Vagina (tissue), 2 donors: ENCODE measurements at regions not wholly inside any gene's neighbourhood (a gene's known extent, or its start where the extent isn't known, plus 50 kb on each side); places are given as distances from the start of the nearest gene placed in this dataset.

ENCODE experiments used
- DNase-seq, 2 donors: peaks; one replicate each; pipeline ENCODE4 v3.0.0-alpha.2; 2017; ENCODE audit errors: extremely low spot score in 2 of 2
- H3K27ac ChIP-seq: fragments of 200-600 bp; sonication (generic); one replicate; pipeline ENCODE4 v1.5.1; 2019
- H3K27me3 ChIP-seq: fragments of 200-600 bp; sonication (generic); one replicate; pipeline ENCODE4 v1.5.1; 2019
- H3K36me3 ChIP-seq, 2 donors: fragments of 200-600 bp; sonication (generic); one replicate each; pipeline ENCODE4 v1.5.1; 2017 to 2019
- H3K4me1 ChIP-seq: fragments of 200-600 bp; sonication (generic); one replicate; pipeline ENCODE4 v1.5.1; 2019
- H3K4me3 ChIP-seq, 2 donors: fragments of 200-600 bp; sonication (generic); 1 replicate in 1 of 2; 2 replicates in 1 of 2; pipeline ENCODE4 v1.5.1; 2016 to 2019
- H3K9me3 ChIP-seq: fragments of 200-600 bp; sonication (generic); one replicate; pipeline ENCODE4 v1.5.1; 2019
- CTCF ChIP-seq, 3 experiments: fragments of 450-650 bp in 2 of 3; fragments of 200-600 bp in 1 of 3; sonication (generic) in 1 of 3; IDR thresholded peaks; one replicate each; pipeline ENCODE4 v1.5.1; 2017 to 2019; ENCODE audit warnings: antibody characterized with exemption in 3 of 3, mild to moderate bottlenecking in 2 of 3, moderate library complexity in 2 of 3
- POLR2A ChIP-seq, 2 donors: fragments of 450-650 bp; IDR thresholded peaks; one replicate each; pipeline ENCODE4 v1.6.1; 2017; ENCODE audit warnings: antibody characterized with exemption in 2 of 2, mild to moderate bottlenecking in 2 of 2, moderate library complexity in 2 of 2
- POLR2AphosphoS5 ChIP-seq, 2 donors: sonication (generic); formaldehyde crosslinking; IDR thresholded peaks; one replicate each; pipeline ENCODE4 v1.9.0; 2017; ENCODE audit warnings: antibody characterized with exemption in 2 of 2, mild to moderate bottlenecking in 2 of 2, low read depth in 1 of 2; ENCODE audit not compliant: insufficient read depth in 1 of 2
- intact Hi-C: fragments of 100-400 bp; cut with DNase I; formaldehyde crosslinking; loops from one replicate; pipeline ENCODE4 v1.15.1; 2023

DNA sequence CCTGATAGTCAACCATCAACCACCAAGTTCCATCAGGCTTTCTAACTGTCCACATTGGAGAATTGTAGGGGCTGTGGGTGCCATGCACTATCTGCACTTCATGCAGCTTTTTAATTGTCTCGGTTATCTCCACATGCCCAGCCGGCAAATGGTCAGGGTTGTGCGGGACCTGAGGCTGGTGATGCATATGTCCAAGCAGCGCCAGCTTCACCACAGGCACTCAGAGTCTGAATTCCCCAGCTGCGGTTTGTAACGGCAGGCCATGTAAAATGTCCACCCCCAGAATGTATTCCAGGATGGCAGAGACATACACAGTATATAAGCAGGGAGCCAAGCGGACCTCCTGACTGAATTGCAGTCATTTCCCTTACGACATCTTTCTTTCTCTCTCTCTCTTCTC, 435.6 kb downstream of the DYNC2H1 start:
- DNase-seq = no peak
- H3K36me3 ChIP-seq = no peaks in the 10 kb centered on the region
- no peak overlapping the region for H3K27ac ChIP-seq
- H3K4me1 ChIP-seq = no peaks in the 10 kb centered on the region
- intact Hi-C loops = no loop called here
- no peak for TF ChIP-seq POLR2AphosphoS5 (IDR thresholded peaks at IDR 0.05; ENCODE audit: insufficient read depth in 1 of 2, low read depth in 1 of 2)
- no peak for TF ChIP-seq CTCF (IDR thresholded peaks at IDR 0.05)
- no peak for TF ChIP-seq POLR2A (IDR thresholded peaks at IDR 0.05)
- H3K9me3 ChIP-seq = no peaks in the 10 kb centered on the region
- H3K4me3 ChIP-seq = no peak overlapping the region
- H3K27me3 ChIP-seq = no peaks in the 10 kb centered on the region

- intact Hi-C loops = no loop called here
- Histone ChIP-seq H3K27ac (no peak overlapping the region), H3K4me3 (no peak overlapping the region), H3K9me3 (no peaks in the 10 kb centered on the region), H3K27me3 (no peaks in the 10 kb centered on the region), H3K4me1 (no peaks in the 10 kb centered on the region), H3K36me3 (no peaks in the 10 kb centered on the region)
- no peak for DNase-seq
- no peak for TF ChIP-seq POLR2A (IDR thresholded peaks at IDR 0.05)
- no peak for TF ChIP-seq CTCF (IDR thresholded peaks at IDR 0.05)
- no peak for TF ChIP-seq POLR2AphosphoS5 (IDR thresholded peaks at IDR 0.05; ENCODE audit: insufficient read depth in 1 of 2, low read depth in 1 of 2)
Measured at GRCh38 chr11:103545551-103545950, 436.3 kb downstream of the DYNC2H1 start.

- DNase-seq = no peak
- intact Hi-C loops = no loop called here
Measured at GRCh38 chr11:103546236-103546635, 437.0 kb downstream of the DYNC2H1 start.

DNA sequence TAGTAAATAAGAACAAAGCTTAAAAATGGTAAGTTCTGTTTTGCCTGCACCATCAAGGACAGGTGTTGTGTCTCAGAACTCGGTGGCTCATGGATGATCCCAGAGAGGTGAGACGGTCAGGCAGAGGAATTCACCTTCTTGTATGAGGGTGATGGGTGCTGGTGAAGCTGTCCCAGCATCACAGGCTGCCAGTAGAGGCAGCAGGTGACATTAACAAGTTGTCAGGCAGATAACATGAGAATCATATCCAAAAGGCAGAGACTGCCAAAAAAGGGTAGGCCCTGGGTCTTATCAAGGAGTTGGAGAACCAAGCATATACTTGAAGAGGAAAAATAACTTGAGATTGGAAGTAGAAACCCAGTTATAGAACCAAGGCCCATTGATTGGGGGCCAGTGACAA, 437.8 kb downstream of the DYNC2H1 start:
- no peak for DNase-seq

More at GRCh38 chr11:103546236-103546635, 437.0 kb downstream of the DYNC2H1 start:
- H3K4me3 ChIP-seq = no peak overlapping the region
- H3K36me3 ChIP-seq = no peaks in the 10 kb centered on the region
- H3K27ac ChIP-seq = no peak overlapping the region
- no peaks in the 10 kb centered on the region for H3K4me1 ChIP-seq
- TF ChIP-seq POLR2AphosphoS5 (IDR thresholded peaks at IDR 0.05; ENCODE audit: insufficient read depth in 1 of 2, low read depth in 1 of 2) (no peak), CTCF (IDR thresholded peaks at IDR 0.05) (no peak), POLR2A (IDR thresholded peaks at IDR 0.05) (no peak)
- no peaks in the 10 kb centered on the region for H3K27me3 ChIP-seq
- no peaks in the 10 kb centered on the region for H3K9me3 ChIP-seq

DNA sequence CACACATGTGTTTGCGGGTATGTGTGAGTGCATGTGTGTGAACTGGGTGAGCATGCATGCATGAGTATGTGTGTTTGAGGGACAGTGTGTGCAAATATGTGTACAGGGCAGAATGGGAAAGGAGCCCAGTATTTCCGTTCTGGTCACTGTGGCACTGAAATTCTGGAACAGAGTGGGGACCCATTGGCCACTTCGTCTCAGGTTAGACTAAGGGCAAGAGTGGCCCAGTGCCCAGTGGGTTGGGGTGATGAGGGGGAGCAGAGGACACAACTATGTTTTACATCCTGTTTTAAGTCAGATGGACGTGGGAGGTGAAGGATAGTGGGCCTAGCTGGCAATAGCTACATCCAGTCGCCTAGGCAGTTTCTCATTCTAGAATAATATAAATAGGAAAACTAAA, 438.5 kb downstream of the DYNC2H1 start:
- Histone ChIP-seq H3K27me3 (no peaks in the 10 kb centered on the region), H3K4me3 (no peak overlapping the region), H3K27ac (no peak overlapping the region), H3K4me1 (no peaks in the 10 kb centered on the region), H3K9me3 (no peaks in the 10 kb centered on the region), H3K36me3 (no peaks in the 10 kb centered on the region)
- intact Hi-C loops = no loop called here
- no peak for DNase-seq
- TF ChIP-seq POLR2AphosphoS5 (IDR thresholded peaks at IDR 0.05; ENCODE audit: insufficient read depth in 1 of 2, low read depth in 1 of 2) = no peak
- no peak for TF ChIP-seq POLR2A (IDR thresholded peaks at IDR 0.05)
- no peak for TF ChIP-seq CTCF (IDR thresholded peaks at IDR 0.05)

More for the DNA sequence above, 437.8 kb downstream of the DYNC2H1 start:
- intact Hi-C loops = no loop called here
- no peak for TF ChIP-seq POLR2AphosphoS5 (IDR thresholded peaks at IDR 0.05; ENCODE audit: insufficient read depth in 1 of 2, low read depth in 1 of 2)
- no peak for TF ChIP-seq CTCF (IDR thresholded peaks at IDR 0.05)
- no peak for TF ChIP-seq POLR2A (IDR thresholded peaks at IDR 0.05)
- Histone ChIP-seq H3K27ac (no peak overlapping the region), H3K4me1 (no peaks in the 10 kb centered on the region), H3K27me3 (no peaks in the 10 kb centered on the region), H3K9me3 (no peaks in the 10 kb centered on the region), H3K36me3 (no peaks in the 10 kb centered on the region), H3K4me3 (no peak overlapping the region)
